Spleen (tissue), 7 donors: ENCODE measurements at regions not wholly inside any gene's neighbourhood (a gene's known extent, or its start where the extent isn't known, plus 50 kb on each side); places are given as distances from the start of the nearest gene placed in this dataset.

Source experiments
- CTCF ChIP-seq, 11 experiments: fragments of 200-600 bp in 7 of 11; fragments of 450-650 bp in 4 of 11; sonication (generic) in 4 of 11; IDR thresholded peaks in 8 of 11; conservative IDR thresholded peaks in 3 of 11; 1 replicate in 7 of 11; 2 replicates in 4 of 11; pipeline versions ENCODE4 v1.4.0 to v1.8.0; 2016 to 2021; ENCODE audit warnings: antibody characterized with exemption in 11 of 11, inconsistent platforms in 4 of 11, mild to moderate bottlenecking in 1 of 11
- POLR2A ChIP-seq, 3 donors: fragments of 450-650 bp; IDR thresholded peaks; one replicate each; pipeline ENCODE4 v1.5.1; 2017; ENCODE audit warnings: antibody characterized with exemption in 3 of 3, mild to moderate bottlenecking in 1 of 3
- donor health status: DM: no; HTN: no; CAD: no; lungs with moderate emphysema.
- donor health status: DM: no; HTN: no; CAD: no.
- donor health status: DM: no; HTN: no; CAD: no.

GRCh38 chr4:53890461-53890860 is 173.9 kb downstream of the CHIC2 start:
- TF ChIP-seq CTCF (IDR thresholded peaks at IDR 0.05 in 8 of 11, conservative IDR thresholded peaks at IDR 0.05 in 3 of 11), result no peak
- no peak for TF ChIP-seq POLR2A (IDR thresholded peaks at IDR 0.05)
